HG03039 (cell line): ENCODE measurements at regions not wholly inside any gene's neighbourhood (a gene's known extent, or its start where the extent isn't known, plus 50 kb on each side); places are given as distances from the start of the nearest gene placed in this dataset.

ENCODE experiments used
- ATAC-seq: cut with Tn5 transposase; IDR thresholded peaks from one replicate; pipeline ENCODE4 v1.9.1; 2021; ENCODE audit warnings: mild to moderate bottlenecking, moderate library complexity; ENCODE audit not compliant: unreplicated experiment

DNA sequence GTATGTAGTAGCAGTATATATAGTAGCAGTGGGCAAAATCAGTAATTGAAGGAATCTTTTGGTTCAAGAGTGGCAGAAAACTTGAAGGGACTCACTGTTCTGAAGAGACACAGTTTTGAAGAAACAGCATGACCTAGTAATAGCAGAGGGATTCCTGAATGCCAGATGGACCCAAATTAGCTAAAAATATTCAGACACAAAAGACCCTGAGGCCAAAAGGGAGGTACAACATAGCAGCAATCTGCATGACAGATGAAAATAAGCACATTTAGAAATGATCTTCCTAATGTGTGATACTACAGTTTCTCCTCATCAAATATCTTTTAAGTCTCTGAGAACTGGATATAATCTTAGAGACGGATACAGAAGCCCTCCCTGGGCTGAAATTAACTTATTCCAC lies 536.6 kb downstream of the PPARGC1A start:
- ATAC-seq, result no peak

DNA sequence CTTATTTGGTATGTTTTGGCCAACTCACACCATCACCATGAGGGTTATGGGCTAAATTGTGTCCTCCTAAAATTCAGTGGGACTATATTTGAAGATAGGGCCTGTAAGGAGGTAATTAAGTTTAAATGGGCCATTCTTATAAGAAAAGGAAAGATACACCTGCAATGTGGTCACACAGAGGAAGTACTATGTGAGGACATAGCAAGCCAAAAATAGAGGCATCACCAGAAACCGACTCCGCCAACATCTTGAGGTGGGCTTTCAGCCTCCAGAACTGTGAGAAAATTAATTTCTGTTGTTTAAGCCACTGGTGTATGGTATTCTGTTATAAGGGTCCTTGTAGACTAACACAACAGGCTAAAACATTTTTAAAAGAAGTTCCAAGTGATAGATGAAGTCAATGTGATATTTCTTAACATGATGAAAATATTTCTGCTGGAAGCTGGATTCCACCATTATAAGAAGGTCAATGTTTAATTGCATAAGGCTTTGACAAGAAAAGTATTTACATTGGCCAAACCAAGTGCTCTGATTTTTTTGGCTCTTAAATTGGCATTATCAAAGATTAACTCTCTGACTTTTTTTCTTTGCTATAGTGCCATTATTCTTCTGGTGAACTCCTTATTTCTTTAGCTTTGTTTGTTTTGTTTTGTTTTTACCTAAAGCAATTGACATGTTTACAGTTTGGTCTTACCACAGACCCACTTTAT lies 540.9 kb downstream of the PPARGC1A start:
- no peak for ATAC-seq

DNA sequence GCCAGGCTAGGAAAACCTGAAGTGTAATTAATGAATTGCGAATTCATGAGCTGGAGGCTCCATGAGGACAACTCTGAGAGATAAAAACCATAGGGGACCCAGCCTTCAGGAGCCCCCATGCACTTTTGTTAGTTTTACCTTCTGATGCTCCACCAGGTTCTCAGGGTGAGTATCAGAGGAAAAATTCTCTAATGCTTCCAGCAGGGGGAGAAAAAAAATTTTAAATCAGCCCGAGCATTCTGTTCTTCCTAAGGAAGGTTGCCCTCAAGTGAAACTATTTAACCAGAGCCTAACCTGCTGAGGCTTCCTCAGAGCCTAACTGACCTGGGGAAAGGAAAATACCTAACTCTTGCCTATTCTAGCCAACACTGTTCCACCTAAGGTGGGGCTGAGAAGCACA lies 552.6 kb downstream of the PPARGC1A start:
- no peak for ATAC-seq

- ATAC-seq, result peak; percentile 87
Observed at GRCh38 chr4:23333946-23334878, 555.6 kb downstream of the PPARGC1A start.

GRCh38 chr4:23333556-23333945 lies 556.3 kb downstream of the PPARGC1A start:
- no peak for ATAC-seq

DNA sequence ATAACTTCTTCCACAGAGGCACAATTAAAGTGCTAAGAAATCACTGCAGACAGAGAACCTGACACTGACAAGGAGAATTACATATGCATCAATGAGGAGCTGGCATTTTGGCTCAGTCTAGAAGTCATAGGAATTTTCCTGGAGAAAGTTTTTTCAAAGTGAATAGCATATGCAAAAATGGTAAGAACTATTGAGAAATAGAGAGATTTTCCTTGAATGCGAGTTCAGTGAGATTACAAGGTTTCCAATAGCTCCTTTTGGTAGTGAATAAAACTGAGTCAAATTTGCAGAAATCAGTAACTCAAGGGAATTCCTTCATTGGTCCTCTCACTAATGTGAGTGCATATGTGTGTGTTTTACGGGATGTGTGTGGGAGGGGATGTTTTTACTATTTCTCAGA lies 557.5 kb downstream of the PPARGC1A start:
- no peak for ATAC-seq

GRCh38 chr4:23327120-23327519 lies 562.7 kb downstream of the PPARGC1A start:
- no peak for ATAC-seq

DNA sequence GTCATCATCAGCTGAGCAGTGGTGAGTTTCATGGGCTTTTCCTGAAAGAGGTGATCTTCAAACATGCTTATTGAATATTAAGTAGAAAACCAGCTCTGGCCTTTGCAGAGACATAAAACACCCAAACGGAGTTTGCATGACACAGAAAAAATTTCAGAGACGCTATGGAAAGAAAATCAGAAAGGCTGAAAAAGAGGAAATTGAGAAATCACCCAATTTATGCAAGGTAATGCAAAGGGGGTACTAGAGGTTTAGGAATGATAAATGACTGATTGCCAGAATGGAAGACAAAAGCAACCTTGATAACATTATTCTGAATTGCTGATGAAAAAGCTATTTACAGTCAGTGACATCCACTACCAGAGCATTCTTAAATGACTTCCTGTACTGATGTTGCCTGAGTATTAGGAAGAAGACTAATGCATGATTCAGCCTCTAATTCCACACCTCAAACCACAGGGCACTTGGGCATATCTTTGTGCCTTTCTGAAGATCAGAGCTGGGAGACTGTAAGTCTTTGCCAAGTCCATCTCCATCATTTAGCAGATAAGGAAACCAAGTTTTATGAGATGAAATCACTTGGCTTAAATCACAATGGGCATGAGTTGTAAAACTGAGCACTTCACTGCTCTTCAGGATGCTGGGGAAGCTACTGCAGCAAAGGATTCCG lies 565.7 kb downstream of the PPARGC1A start:
- no peak for ATAC-seq

DNA sequence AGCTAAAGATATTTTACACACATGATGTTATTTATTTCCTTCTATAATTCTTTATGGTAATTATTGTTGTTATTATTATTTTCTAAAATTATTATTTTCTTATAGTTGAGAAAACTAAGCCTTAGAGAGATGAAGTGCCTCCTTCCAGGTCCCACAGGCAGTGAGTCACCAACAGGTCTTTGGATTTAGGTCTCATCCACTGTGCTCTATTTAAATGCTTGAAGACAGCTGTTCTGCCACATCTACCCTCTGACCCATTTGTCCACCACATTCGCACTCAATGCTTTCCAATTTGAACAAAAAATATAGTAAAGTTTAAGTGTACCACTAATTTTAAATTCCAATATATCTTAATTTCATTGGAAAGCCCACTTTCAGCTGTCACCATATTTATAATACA lies 566.4 kb downstream of the PPARGC1A start:
- ATAC-seq, result no peak

DNA sequence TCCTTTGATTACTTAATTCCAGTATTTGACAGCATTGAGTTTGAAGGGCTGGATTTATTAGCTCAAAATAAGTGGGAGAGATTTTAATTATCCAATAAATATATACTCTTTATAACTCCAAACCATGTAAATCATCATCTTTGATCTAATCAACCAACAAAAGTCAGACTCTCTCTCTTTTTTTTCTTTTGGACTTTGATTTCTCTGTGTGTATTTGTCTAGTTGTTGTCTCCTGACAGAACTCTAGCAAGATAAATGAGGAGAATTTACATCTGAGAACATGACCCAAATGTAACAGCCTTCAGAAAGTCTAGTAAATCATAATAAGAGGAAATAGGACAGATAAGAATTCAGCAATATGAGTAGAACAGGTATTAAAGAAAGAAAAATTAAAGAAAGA lies 567.1 kb downstream of the PPARGC1A start:
- ATAC-seq, result no peak

GRCh38 chr4:23320931-23321587 lies 568.8 kb downstream of the PPARGC1A start:
- no peak for ATAC-seq

- ATAC-seq, result no peak
Observed at GRCh38 chr4:23312686-23313085, 577.2 kb downstream of the PPARGC1A start.

DNA sequence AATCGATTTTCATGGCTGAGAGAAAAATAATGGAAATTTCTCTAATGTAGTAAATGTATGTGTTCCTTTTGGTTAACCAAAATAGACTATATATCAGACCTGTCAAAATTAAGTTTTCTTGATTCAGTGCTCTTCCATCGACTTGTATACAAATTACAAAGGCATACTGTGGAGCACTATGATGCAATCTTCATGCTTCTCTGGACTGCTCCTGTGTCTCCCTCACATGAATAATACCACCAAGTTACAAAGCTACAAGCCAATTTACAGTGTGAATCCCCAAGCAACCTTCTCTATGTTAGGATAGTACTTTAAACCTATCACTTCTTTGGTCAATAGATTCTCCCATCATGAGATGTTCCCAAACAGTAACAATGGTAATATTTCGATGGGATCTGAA lies 577.9 kb downstream of the PPARGC1A start:
- ATAC-seq, result no peak

DNA sequence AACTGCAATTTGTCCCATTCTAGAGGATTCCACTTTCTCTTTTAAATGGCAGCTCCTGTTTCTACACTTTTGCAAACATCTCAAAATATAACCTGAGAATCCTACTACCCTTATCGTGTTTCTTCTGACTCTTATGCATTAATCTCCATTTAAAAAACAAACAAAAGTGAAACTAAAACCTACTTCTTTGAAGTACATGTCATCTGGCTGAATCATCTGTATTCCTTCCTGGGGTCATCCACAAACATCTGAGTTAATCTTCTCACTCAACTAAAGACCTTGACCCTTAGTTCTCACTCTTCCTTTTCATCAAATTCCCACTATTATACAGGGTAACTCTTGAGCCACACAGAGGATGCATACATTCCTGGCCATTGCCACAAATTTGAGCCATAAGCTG lies 584.8 kb downstream of the PPARGC1A start:
- no peak for ATAC-seq

DNA sequence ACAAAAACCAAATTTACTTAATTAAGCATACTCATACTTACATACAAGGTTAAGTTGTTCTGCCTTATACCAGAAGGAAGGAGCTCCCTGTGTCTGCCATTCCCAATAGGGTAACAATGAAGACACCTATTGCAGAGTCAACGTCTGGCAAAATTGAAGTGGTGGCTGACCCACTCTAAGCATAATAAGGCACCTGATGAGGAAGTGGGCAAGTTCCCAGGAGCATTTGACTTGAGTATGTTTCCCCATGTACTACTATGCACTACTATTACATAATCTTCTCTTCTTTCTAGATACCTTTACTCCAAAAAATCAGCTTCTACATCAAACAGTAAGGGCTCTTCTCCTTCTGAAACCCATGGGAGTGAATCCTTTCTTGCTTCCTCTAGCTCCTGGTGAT lies 591.5 kb downstream of the PPARGC1A start:
- no peak for ATAC-seq

- ATAC-seq, result no peak
Observed at GRCh38 chr4:23297327-23297726, 592.5 kb downstream of the PPARGC1A start.

DNA sequence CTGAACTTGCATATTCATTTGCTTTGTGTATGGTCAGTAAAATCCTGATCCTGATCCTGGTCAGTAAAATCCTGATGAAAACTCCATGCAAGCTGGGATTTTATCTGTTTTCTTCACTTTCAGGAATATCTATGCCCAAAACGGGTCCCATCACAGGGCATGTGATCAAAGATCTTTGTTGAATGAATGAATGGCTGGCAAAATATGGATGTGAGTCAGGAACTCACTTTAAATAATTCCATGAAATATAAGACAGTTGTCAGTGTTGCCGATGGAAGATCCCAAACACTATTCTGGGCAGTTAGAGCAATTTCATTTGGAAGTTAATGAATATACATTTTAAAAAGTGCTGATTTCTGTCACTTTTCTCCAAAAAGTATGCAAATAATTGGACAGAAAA lies 598.4 kb downstream of the GBA3 start:
- no peak for ATAC-seq

- ATAC-seq, result no peak
Observed at GRCh38 chr4:23290656-23291055, 597.9 kb downstream of the GBA3 start.

GRCh38 chr4:23279377-23279986 lies 586.7 kb downstream of the GBA3 start:
- ATAC-seq, result no peak

GRCh38 chr4:23278845-23279244 lies 586.1 kb downstream of the GBA3 start:
- ATAC-seq, result no peak

DNA sequence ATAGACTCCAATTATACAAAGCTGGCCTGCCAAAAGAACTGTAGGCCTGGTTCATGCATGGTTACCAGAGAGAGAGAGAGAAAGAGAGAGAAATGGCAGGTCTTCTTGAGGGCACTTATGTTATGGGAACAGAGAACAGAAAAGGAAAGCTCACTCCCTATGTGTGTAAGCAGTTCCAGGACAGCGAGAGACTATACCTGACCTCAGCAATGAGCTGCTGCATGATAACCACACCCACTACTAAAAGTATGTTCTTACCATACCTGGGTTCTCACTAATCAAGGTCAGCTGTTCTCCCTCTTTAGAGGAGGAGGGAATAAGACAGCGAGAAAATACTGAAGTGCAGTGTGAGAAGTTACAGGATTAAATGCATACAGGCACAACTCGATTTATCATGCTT lies 583.3 kb downstream of the GBA3 start:
- no peak for ATAC-seq
